Osteoblast (primary cell): ENCODE measurements at regions not wholly inside any gene's neighbourhood (a gene's known extent, or its start where the extent isn't known, plus 50 kb on each side); places are given as distances from the start of the nearest gene placed in this dataset.

Experiments
- DNase-seq: peaks from one replicate; pipeline ENCODE4 v3.0.0; 2011; ENCODE audit warnings: low spot score, mixed read lengths; ENCODE audit not compliant: insufficient read length; ENCODE audit errors: missing footprints
- H2AFZ ChIP-seq: 2 replicates; pipeline ENCODE4 v1.6.0; 2011; ENCODE audit warnings: mild to moderate bottlenecking, low read length
- H3K27ac ChIP-seq: 2 replicates; pipeline ENCODE4 v1.5.1; 2011; ENCODE audit warnings: mild to moderate bottlenecking, low read depth, low read length, moderate library complexity
- H3K27me3 ChIP-seq: 2 replicates; pipeline ENCODE4 v1.6.0; 2012; ENCODE audit warnings: mild to moderate bottlenecking, control low read depth, inconsistent platforms, low read length, moderate library complexity; ENCODE audit not compliant: insufficient read depth
- H3K36me3 ChIP-seq: 2 replicates; pipeline ENCODE4 v1.5.1; 2011; ENCODE audit warnings: mild to moderate bottlenecking, low read length, control low read depth, moderate library complexity; ENCODE audit not compliant: insufficient read depth
- H3K4me1 ChIP-seq: 2 replicates; pipeline ENCODE4 v1.5.1; 2011; ENCODE audit warnings: mild to moderate bottlenecking, low read length, control low read depth, moderate library complexity; ENCODE audit not compliant: insufficient read depth
- H3K4me2 ChIP-seq: 2 replicates; pipeline ENCODE4 v1.6.0; 2011; ENCODE audit warnings: mild to moderate bottlenecking, low read length; ENCODE audit not compliant: insufficient read depth
- H3K4me3 ChIP-seq: fragments of 200-600 bp; sonication (generic); 3 replicates; pipeline ENCODE4 v1.5.1; 2012; ENCODE audit warnings: mild to moderate bottlenecking, low read length, inconsistent platforms; ENCODE audit not compliant: insufficient read depth
- H3K79me2 ChIP-seq: 2 replicates; pipeline ENCODE4 v1.6.0; 2012; ENCODE audit warnings: mild to moderate bottlenecking, low read length, control low read depth, inconsistent platforms; ENCODE audit not compliant: insufficient read depth
- H3K9me3 ChIP-seq: 2 replicates; pipeline ENCODE4 v1.5.1; 2011; ENCODE audit warnings: low read depth, low read length, control low read depth
- H4K20me1 ChIP-seq: 2 replicates; pipeline ENCODE4 v1.6.0; 2012; ENCODE audit warnings: mild to moderate bottlenecking, low read length, control low read depth; ENCODE audit not compliant: insufficient read depth
- TF ChIP-seq, protein P1 (sequence below): IDR thresholded peaks from 2 replicates; pipeline ENCODE4 v1.5.1; 2011; ENCODE audit warnings: mild to moderate bottlenecking, low read depth, low read length, moderate library complexity; ENCODE audit errors: extremely low read depth

DNA sequence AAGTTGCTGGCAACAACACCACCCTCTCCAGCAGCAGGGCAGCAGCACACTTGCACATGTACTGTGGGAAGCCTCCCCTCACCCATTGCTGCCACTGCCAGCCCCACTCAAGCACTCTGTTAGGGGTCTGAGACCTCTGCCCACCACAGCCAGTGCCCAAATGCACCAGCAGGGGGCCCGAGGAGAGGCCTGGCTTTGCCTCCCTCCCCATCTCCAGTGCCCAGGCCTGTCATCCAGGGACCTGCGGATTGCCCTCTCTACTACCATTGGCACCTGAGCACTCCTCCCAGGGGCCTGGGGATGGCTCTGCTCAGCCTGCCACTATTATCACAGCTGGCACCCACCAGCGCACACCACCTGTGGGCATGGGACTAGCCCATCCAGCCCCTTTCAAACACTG is 175.7 kb downstream of the PMAIP1 start:
- H3K4me1 ChIP-seq = no peaks in the 10 kb centered on the region
- H3K27me3 ChIP-seq = peaks cover 4% of the 10 kb centered on the region
- H3K27ac ChIP-seq = no peak overlapping the region
- H4K20me1 ChIP-seq = no peaks in the 10 kb centered on the region
- no peak for DNase-seq
- no peak overlapping the region for H2AFZ ChIP-seq
- no peak overlapping the region for H3K4me3 ChIP-seq
- H3K9me3 ChIP-seq = no peaks in the 10 kb centered on the region
- H3K79me2 ChIP-seq = no peaks in the 10 kb centered on the region
- TF ChIP-seq, protein P1, sequence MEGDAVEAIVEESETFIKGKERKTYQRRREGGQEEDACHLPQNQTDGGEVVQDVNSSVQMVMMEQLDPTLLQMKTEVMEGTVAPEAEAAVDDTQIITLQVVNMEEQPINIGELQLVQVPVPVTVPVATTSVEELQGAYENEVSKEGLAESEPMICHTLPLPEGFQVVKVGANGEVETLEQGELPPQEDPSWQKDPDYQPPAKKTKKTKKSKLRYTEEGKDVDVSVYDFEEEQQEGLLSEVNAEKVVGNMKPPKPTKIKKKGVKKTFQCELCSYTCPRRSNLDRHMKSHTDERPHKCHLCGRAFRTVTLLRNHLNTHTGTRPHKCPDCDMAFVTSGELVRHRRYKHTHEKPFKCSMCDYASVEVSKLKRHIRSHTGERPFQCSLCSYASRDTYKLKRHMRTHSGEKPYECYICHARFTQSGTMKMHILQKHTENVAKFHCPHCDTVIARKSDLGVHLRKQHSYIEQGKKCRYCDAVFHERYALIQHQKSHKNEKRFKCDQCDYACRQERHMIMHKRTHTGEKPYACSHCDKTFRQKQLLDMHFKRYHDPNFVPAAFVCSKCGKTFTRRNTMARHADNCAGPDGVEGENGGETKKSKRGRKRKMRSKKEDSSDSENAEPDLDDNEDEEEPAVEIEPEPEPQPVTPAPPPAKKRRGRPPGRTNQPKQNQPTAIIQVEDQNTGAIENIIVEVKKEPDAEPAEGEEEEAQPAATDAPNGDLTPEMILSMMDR = no peak
- H3K36me3 ChIP-seq = no peaks in the 10 kb centered on the region
- no peak overlapping the region for H3K4me2 ChIP-seq

- no peak overlapping the region for H2AFZ ChIP-seq
- TF ChIP-seq, protein P1 = no peak
These were observed 170.8 kb downstream of the PMAIP1 start for GRCh38 chr18:60070631-60071030.

DNA sequence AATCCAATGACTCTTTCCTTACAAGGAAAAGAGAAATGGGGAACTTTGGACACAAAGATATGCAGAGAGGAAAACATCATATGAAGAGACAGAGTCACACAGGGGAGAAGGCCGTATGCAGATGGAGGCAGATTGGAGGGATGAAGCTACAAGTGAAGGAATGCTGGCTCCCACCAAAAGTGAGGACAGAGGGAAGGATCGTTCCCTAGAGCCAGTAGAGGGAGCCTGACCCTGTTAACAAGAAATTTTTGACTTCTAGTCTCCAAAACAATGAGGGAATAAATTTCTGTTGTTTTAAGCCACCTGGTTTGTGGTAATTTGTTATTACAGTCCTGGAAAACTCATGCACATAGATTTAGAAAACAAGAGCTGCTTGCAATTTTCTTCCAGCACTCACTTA is 169.3 kb downstream of the PMAIP1 start:
- no peak overlapping the region for H3K4me2 ChIP-seq
- no peaks in the 10 kb centered on the region for H3K9me3 ChIP-seq
- no peaks in the 10 kb centered on the region for H4K20me1 ChIP-seq
- no peak overlapping the region for H3K27ac ChIP-seq
- no peaks in the 10 kb centered on the region for H3K79me2 ChIP-seq
- DNase-seq = no peak
- no peak overlapping the region for H3K4me3 ChIP-seq
- no peaks in the 10 kb centered on the region for H3K4me1 ChIP-seq
- TF ChIP-seq, protein P1 = no peak
- H3K27me3 ChIP-seq = no peaks in the 10 kb centered on the region
- H3K36me3 ChIP-seq = no peaks in the 10 kb centered on the region
- no peak overlapping the region for H2AFZ ChIP-seq

More at GRCh38 chr18:60070631-60071030, 170.8 kb downstream of the PMAIP1 start:
- no peak for DNase-seq
- H3K4me3 ChIP-seq = no peak overlapping the region
- no peaks in the 10 kb centered on the region for H3K9me3 ChIP-seq
- H3K4me1 ChIP-seq = no peaks in the 10 kb centered on the region
- no peaks in the 10 kb centered on the region for H3K36me3 ChIP-seq
- no peaks in the 10 kb centered on the region for H3K79me2 ChIP-seq
- H3K4me2 ChIP-seq = no peak overlapping the region
- H3K27ac ChIP-seq = no peak overlapping the region
- no peaks in the 10 kb centered on the region for H3K27me3 ChIP-seq
- H4K20me1 ChIP-seq = no peaks in the 10 kb centered on the region

DNA sequence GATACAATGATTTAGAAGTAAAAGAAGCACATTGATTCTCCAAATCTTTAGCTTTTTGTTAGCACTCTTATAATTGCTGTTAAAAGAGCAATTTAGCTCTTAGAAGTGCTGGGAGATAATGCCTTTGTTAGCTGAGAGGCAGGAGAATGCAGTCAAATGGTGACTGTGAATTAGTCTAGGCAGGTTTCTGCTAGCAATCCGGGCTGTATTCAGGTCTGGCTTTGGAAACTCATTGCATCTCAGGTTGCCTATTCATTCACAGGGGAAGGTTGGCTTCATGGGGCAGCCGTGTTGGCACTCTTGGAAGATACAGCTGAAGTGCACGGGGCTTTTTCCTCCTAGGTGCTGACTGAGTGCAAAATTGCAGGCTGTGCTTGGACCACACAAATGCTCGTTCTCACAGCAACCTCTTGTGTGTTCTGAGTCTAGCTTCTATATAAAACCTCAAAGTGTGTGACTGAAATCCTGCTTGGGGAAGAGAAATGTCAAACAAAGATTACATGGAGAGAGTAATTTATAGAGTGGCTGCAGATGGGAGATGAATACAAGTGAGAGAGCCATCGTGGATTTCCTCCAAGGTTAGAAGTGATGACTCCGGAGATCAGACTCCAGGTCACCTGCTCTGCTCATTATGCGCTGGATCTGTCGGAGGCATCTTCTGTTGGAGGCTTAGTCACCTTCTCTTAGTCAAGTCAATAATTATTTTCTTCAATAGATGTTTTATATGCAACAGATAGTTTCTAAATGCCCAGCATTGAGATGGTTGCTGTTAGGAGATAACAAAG is 167.8 kb downstream of the PMAIP1 start:
- Histone ChIP-seq H3K27ac (no peak overlapping the region), H3K4me1 (no peaks in the 10 kb centered on the region)
- TF ChIP-seq, protein P1 = no peak

More for the DNA sequence above, 167.8 kb downstream of the PMAIP1 start:
- no peaks in the 10 kb centered on the region for H3K36me3 ChIP-seq
- H3K27me3 ChIP-seq = no peaks in the 10 kb centered on the region
- H2AFZ ChIP-seq = peak overlapping the region; percentile 46
- no peaks in the 10 kb centered on the region for H3K79me2 ChIP-seq
- H4K20me1 ChIP-seq = no peaks in the 10 kb centered on the region
- no peaks in the 10 kb centered on the region for H3K9me3 ChIP-seq
- no peak overlapping the region for H3K4me2 ChIP-seq
- H3K4me3 ChIP-seq = no peak overlapping the region
- no peak for DNase-seq
